ENCODE measurements at regions not wholly inside any gene's neighbourhood (a gene's known extent, or its start where the extent isn't known, plus 50 kb on each side); places are given as distances from the start of the nearest gene placed in this dataset.

DNA sequence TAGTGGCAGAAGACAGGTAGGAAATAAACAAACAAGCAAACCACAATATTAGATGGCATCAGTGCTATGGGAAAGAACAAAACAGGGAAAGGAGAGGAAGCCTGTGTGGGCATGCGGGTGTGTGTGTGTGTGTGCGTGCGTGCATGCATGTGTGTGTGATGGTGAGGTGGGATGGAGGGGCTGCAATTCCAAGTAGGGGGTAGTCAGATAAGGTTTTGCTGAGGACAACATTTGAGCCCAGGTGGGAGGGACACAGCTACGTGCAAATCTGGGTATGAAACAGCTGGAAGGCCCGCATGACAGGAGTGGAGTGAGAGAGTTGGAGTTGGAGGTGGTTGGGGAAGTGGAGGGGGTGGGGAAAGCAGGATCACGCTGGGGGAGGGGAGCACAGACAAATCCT, 121.0 kb upstream of the PARD3 start:
- Mint-ChIP-seq H3K4me3 (no peak overlapping the region), H3K27me3 (no peaks in the 10 kb centered on the region), H3K4me1 (no peaks in the 10 kb centered on the region), H3K27ac (no peak overlapping the region), H3K9me3 (ENCODE audit: insufficient read depth) (peaks cover 2% of the 10 kb centered on the region)
- no peaks in the 10 kb centered on the region for H4K20me1 ChIP-seq (ENCODE audit: control insufficient read depth, insufficient read depth, low read length, poor library complexity, severe bottlenecking)
- H3K27me3 ChIP-seq (replicated peaks in 1 of 4; ENCODE audit: control extremely low read depth in 1 of 4, control insufficient read depth in 3 of 4, insufficient read depth in 4 of 4, low read length in 3 of 4): no peaks in the 10 kb centered on the region
- no peak overlapping the region for H3K4me3 ChIP-seq (ENCODE audit: control extremely low read depth in 1 of 5, extremely low read depth in 1 of 5, insufficient read depth in 1 of 5, low read depth in 2 of 5, low read length in 4 of 5)
- ATAC-seq (ENCODE audit: low read depth) (no peak), DNase-seq (no peak)
- intact Hi-C loops (cut with micrococcal nuclease): no loop called here
- no peak overlapping the region for H3K9ac ChIP-seq (ENCODE audit: low read length)
- POLR2A ChIA-PET: no interaction called here
- no peaks in the 10 kb centered on the region for H3K9me3 ChIP-seq (ENCODE audit: control extremely low read depth in 1 of 3, control insufficient read depth in 2 of 3, insufficient read depth in 1 of 3, low read length in 2 of 3)
- H3K4me1 ChIP-seq (ENCODE audit: control insufficient read depth in 2 of 2, insufficient read depth in 2 of 2, low read length in 2 of 2): no peaks in the 10 kb centered on the region
- CTCF ChIA-PET: no interaction called here
- WGBS (ENCODE audit: insufficient coverage): 86% methylated on average over 5 of the region's 6 CpGs
- TF ChIP-seq EZH2 (IDR thresholded peaks at IDR 0.05; ENCODE audit: borderline replicate concordance, insufficient read depth, low read depth, low read length, poor library complexity, severe bottlenecking): no peak
- TF ChIP-seq, protein P1, sequence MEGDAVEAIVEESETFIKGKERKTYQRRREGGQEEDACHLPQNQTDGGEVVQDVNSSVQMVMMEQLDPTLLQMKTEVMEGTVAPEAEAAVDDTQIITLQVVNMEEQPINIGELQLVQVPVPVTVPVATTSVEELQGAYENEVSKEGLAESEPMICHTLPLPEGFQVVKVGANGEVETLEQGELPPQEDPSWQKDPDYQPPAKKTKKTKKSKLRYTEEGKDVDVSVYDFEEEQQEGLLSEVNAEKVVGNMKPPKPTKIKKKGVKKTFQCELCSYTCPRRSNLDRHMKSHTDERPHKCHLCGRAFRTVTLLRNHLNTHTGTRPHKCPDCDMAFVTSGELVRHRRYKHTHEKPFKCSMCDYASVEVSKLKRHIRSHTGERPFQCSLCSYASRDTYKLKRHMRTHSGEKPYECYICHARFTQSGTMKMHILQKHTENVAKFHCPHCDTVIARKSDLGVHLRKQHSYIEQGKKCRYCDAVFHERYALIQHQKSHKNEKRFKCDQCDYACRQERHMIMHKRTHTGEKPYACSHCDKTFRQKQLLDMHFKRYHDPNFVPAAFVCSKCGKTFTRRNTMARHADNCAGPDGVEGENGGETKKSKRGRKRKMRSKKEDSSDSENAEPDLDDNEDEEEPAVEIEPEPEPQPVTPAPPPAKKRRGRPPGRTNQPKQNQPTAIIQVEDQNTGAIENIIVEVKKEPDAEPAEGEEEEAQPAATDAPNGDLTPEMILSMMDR (IDR thresholded peaks at IDR 0.05): no peak
- H3K27ac ChIP-seq (ENCODE audit: low read length in 2 of 2): no peak overlapping the region
- H3K79me2 ChIP-seq (ENCODE audit: control insufficient read depth, insufficient read depth, low read length): no peaks in the 10 kb centered on the region
- H2AFZ ChIP-seq (ENCODE audit: insufficient read depth, low read depth, low read length, poor library complexity, severe bottlenecking): no peak overlapping the region
- H3K36me3 ChIP-seq (replicated peaks in 1 of 2; ENCODE audit: control extremely low read depth in 1 of 2, control insufficient read depth in 1 of 2, extremely low read depth in 1 of 2, insufficient read depth in 2 of 2, low read length in 1 of 2): no peaks in the 10 kb centered on the region
- no peak overlapping the region for H3K4me2 ChIP-seq (replicated peaks; ENCODE audit: low read depth, low read length, poor library complexity, severe bottlenecking)

DNA sequence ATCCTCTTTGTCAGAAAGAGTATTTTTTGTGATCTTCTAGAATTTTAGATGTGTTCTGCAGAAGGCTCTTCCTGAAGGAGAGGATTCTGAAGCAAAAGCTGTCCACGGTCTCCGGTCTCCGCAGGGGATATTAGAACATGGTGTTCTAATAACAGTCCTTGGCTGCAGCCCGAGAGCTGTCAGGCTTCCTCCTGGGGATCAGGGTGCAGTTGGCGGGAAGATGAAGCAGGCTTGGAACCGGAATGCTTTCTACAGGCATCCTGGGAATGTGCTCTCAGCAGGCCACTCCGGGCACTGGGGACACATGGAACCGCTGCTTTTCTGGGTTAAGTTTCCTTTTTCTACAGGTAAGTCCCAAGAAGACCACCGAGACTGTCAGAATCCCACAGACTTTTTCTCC, 118.6 kb upstream of the PARD3 start:
- no peaks in the 10 kb centered on the region for H4K20me1 ChIP-seq (ENCODE audit: control insufficient read depth, insufficient read depth, low read length, poor library complexity, severe bottlenecking)
- H3K4me1 ChIP-seq (ENCODE audit: control insufficient read depth in 2 of 2, insufficient read depth in 2 of 2, low read length in 2 of 2): no peaks in the 10 kb centered on the region
- Mint-ChIP-seq H3K4me1 (no peaks in the 10 kb centered on the region), H3K9me3 (ENCODE audit: insufficient read depth) (no peaks in the 10 kb centered on the region), H3K27ac (no peak overlapping the region), H3K27me3 (no peaks in the 10 kb centered on the region), H3K4me3 (no peak overlapping the region)
- ChIA-PET CTCF (no interaction called here), POLR2A (no interaction called here)
- intact Hi-C loops (cut with micrococcal nuclease): no loop called here
- ATAC-seq (ENCODE audit: low read depth) (no peak), DNase-seq (no peak)
- no peaks in the 10 kb centered on the region for H3K79me2 ChIP-seq (ENCODE audit: control insufficient read depth, insufficient read depth, low read length)
- TF ChIP-seq EZH2 (IDR thresholded peaks at IDR 0.05; ENCODE audit: borderline replicate concordance, insufficient read depth, low read depth, low read length, poor library complexity, severe bottlenecking): no peak
- TF ChIP-seq, protein P1 (IDR thresholded peaks at IDR 0.05): no peak
- H2AFZ ChIP-seq (ENCODE audit: insufficient read depth, low read depth, low read length, poor library complexity, severe bottlenecking): no peak overlapping the region
- H3K27me3 ChIP-seq (replicated peaks in 1 of 4; ENCODE audit: control extremely low read depth in 1 of 4, control insufficient read depth in 3 of 4, insufficient read depth in 4 of 4, low read length in 3 of 4): no peaks in the 10 kb centered on the region
- WGBS (ENCODE audit: insufficient coverage): 83% methylated on average over 8 of the region's 9 CpGs
- no peaks in the 10 kb centered on the region for H3K36me3 ChIP-seq (replicated peaks in 1 of 2; ENCODE audit: control extremely low read depth in 1 of 2, control insufficient read depth in 1 of 2, extremely low read depth in 1 of 2, insufficient read depth in 2 of 2, low read length in 1 of 2)
- H3K9ac ChIP-seq (ENCODE audit: low read length): no peak overlapping the region
- no peak overlapping the region for H3K4me3 ChIP-seq (ENCODE audit: control extremely low read depth in 1 of 5, extremely low read depth in 1 of 5, insufficient read depth in 1 of 5, low read depth in 2 of 5, low read length in 4 of 5)
- no peak overlapping the region for H3K27ac ChIP-seq (ENCODE audit: low read length in 2 of 2)
- no peaks in the 10 kb centered on the region for H3K9me3 ChIP-seq (ENCODE audit: control extremely low read depth in 1 of 3, control insufficient read depth in 2 of 3, insufficient read depth in 1 of 3, low read length in 2 of 3)
- no peak overlapping the region for H3K4me2 ChIP-seq (replicated peaks; ENCODE audit: low read depth, low read length, poor library complexity, severe bottlenecking)

Measured in B cell (primary cell).